ENCODE measurements at regions not wholly inside any gene's neighbourhood (a gene's known extent, or its start where the extent isn't known, plus 50 kb on each side); places are given as distances from the start of the nearest gene placed in this dataset.
A peak's percentile ranks its signal among the peaks of the same experiment; 100 is the strongest.

- Histone ChIP-seq H3K9me3 (ENCODE audit: low read depth) (no peaks in the 10 kb centered on the region), H3K27ac (no peak overlapping the region), H3K4me3 (no peak overlapping the region), H3K4me1 (ENCODE audit: low read depth) (no peaks in the 10 kb centered on the region), H3K27me3 (no peaks in the 10 kb centered on the region), H3K36me3 (no peaks in the 10 kb centered on the region)
- no peak for TF ChIP-seq CTCF (IDR thresholded peaks at IDR 0.05; ENCODE audit: low read depth, low read length)
- DNase-seq (ENCODE audit: low read depth in 1 of 2, low spot score in 1 of 2): peak in 1 of 2 donors; percentile 9
These were observed 167.3 kb downstream of the SEC61B start for GRCh38 chr9:99389087-99390033.

GRCh38 chr9:99391937-99392594 lies 170.0 kb downstream of the SEC61B start:
- no peak overlapping the region for H3K27ac ChIP-seq
- TF ChIP-seq CTCF (IDR thresholded peaks at IDR 0.05; ENCODE audit: low read depth, low read length): no peak
- no peak overlapping the region for H3K4me3 ChIP-seq
- DNase-seq (ENCODE audit: low read depth in 1 of 2, low spot score in 1 of 2): no peak
- no peaks in the 10 kb centered on the region for H3K9me3 ChIP-seq (ENCODE audit: low read depth)
- no peaks in the 10 kb centered on the region for H3K27me3 ChIP-seq
- H3K36me3 ChIP-seq: no peaks in the 10 kb centered on the region
- H3K4me1 ChIP-seq (ENCODE audit: low read depth): peaks cover 6% of the 10 kb centered on the region

- no peak for TF ChIP-seq CTCF (IDR thresholded peaks at IDR 0.05; ENCODE audit: low read depth, low read length)
- Histone ChIP-seq H3K36me3 (no peaks in the 10 kb centered on the region), H3K27me3 (no peaks in the 10 kb centered on the region), H3K27ac (no peak overlapping the region), H3K9me3 (ENCODE audit: low read depth) (no peaks in the 10 kb centered on the region), H3K4me1 (ENCODE audit: low read depth) (peaks cover 6% of the 10 kb centered on the region), H3K4me3 (no peak overlapping the region)
- no peak for DNase-seq (ENCODE audit: low read depth in 1 of 2, low spot score in 1 of 2)
These were observed 170.9 kb downstream of the SEC61B start for GRCh38 chr9:99392986-99393385.

GRCh38 chr9:99393993-99394392 lies 171.9 kb downstream of the SEC61B start:
- no peak for DNase-seq (ENCODE audit: low read depth in 1 of 2, low spot score in 1 of 2)
- no peak overlapping the region for H3K27ac ChIP-seq
- peaks cover 6% of the 10 kb centered on the region for H3K4me1 ChIP-seq (ENCODE audit: low read depth)
- no peak overlapping the region for H3K4me3 ChIP-seq
- no peak for TF ChIP-seq CTCF (IDR thresholded peaks at IDR 0.05; ENCODE audit: low read depth, low read length)
- no peaks in the 10 kb centered on the region for H3K27me3 ChIP-seq
- H3K36me3 ChIP-seq: no peaks in the 10 kb centered on the region
- H3K9me3 ChIP-seq (ENCODE audit: low read depth): no peaks in the 10 kb centered on the region

GRCh38 chr9:99398241-99398640 lies 176.2 kb downstream of the SEC61B start:
- Histone ChIP-seq H3K9me3 (ENCODE audit: low read depth) (no peaks in the 10 kb centered on the region), H3K4me3 (no peak overlapping the region), H3K27ac (no peak overlapping the region), H3K27me3 (no peaks in the 10 kb centered on the region), H3K4me1 (ENCODE audit: low read depth) (peaks cover 6% of the 10 kb centered on the region), H3K36me3 (no peaks in the 10 kb centered on the region)
- no peak for DNase-seq (ENCODE audit: low read depth in 1 of 2, low spot score in 1 of 2)
- no peak for TF ChIP-seq CTCF (IDR thresholded peaks at IDR 0.05; ENCODE audit: low read depth, low read length)
